HuH-7.5 (cell line): ENCODE measurements at regions not wholly inside any gene's neighbourhood (a gene's known extent, or its start where the extent isn't known, plus 50 kb on each side); places are given as distances from the start of the nearest gene placed in this dataset.
"Not testable (repeated sequence)": the region's sequence is repeated elsewhere in the genome, so short reads cannot be mapped to it uniquely, and the experiment has no call there.

Source experiments
- DNase-seq: peaks from one replicate; pipeline ENCODE4 v3.0.0; 2011; ENCODE audit warnings: low spot score

DNA sequence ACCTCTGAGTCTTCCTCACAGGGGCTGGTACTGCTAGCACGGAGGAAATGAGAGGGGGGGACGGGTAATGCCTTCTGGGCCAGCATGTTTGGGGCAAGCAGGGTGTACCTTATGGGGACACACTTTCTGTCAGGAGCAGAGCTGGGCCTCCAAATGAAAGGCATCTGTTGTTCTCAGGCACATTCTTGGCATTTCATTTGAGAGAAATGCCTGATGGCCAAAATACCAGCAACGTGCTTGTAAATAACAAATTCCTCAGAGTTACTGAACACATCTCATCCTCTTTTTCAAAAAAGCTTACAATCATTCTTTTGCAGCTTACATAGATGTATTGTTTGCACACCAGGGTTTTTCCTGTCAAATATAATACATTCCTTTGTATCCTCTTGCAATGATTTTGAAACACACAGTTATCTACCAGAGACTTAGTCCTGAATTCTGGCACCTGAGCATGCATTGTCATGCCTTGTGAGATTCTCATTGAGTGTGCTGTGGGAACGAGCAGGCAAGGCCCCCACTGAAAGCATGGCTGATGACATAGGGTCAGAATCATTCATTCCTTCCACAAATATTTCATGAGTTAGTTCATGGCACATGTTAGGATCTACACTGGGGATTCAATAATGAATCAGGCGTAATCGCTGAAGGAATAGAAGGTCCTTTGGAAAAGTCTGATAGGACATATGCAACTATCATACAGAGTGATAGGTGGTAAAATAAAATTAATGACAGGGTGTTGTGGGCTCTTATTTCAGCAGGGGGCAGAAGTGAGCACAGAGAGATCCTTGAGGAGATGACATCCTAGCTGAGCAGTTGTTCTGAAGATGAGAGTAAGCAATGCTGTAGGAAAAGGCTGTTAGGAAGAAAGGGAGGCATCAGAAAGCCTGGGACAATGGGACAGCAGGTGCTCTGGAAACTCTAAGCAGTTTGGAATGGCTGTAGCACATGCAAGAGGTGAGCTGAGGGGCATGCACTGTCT is 260.9 kb upstream of the TUT7 start:
- DNase-seq, result no peak

DNA sequence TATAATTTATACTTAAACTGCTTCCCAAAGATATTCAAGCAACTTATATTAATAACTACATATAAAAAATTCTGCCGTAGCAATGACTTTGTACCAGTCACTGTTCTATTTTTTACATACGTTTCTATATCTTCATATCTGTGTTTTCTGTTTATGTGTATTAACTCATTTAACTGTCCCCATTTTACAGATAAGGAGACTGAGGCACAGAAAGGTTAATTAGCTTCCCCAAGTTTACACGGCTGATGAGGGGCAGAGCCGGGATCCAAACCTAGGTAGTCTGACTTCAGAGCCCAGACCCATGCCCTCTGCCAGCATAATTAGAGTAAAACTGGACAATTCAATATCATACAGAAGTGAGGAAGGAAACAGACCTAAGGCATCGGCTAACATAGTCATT is 259.7 kb upstream of the TUT7 start:
- no peak for DNase-seq

DNA sequence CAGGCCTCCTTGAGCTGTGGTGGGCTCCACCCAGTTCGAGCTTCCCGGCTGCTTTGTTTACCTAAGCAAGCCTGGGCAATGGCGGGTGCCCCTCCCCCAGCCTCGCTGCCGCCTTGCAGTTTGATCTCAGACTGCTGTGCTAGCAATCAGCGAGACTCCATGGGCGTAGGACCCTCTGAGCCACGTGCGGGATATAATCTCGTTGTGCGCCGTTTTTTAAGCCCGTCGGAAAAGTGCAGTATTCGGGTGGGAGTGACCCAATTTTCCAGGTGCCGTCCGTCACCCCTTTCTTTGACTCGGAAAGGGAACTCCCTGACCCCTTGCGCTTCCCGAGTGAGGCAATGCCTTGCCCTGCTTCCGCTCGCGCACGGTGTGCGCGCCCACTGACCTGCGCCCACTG is 257.3 kb upstream of the TUT7 start:
- not testable (repeated sequence) for DNase-seq

DNA sequence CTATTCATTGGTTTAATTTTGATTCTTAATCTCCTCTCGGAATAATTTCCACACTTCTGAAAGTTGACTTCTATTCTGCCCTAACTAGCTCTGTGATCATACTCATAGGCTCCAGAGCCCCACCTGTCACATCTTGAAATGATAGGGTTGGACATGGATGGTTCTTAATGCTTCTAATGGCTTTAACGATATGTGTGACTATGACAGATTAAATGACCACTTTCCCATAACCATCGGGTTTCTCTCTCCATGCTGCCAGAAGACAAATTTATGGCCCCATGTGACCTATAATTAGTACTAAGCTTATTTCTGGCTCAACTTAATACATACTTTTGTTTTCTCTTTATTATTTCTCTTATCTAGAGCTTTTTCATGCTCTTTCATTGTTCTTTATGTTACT is 251.1 kb upstream of the TUT7 start:
- DNase-seq, result no peak

DNA sequence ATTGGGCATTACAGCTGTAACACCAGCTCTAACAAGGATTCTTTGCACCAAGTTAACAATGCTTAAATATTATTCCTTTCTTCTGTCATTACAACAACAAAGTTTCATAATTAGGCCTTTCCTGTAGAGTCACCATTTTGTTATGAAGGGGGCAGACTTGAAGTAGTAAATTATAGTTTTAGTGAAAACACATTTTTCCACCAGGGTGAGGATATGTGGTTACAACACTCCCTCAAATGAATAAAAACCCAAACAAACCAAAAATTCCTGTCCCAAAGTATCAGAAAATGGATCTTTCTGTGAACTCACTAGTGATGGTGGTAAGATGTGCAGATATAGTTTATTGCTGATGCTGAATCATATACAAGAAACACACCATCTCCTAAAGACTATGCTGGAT is 250.5 kb upstream of the TUT7 start:
- no peak for DNase-seq

DNA sequence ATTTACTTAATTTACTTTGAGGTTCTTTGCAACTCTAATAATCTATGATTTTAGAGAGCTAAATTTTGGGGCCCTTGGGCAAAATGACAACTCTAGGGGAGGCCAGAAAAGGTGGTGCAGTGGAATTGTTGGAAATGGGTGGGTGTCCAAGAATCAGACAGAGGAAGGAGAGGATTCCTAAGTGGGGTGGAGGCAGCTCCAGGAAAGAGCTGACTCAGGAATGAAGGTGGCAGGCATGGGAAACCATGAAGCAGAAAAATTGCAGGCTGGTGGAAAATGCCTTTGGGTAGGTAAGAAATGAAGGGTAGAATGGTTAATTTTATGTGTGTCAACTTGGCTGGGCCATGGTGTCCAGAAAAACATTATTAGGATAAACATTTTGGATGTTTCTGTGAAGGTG is 248.5 kb upstream of the TUT7 start:
- no peak for DNase-seq

DNA sequence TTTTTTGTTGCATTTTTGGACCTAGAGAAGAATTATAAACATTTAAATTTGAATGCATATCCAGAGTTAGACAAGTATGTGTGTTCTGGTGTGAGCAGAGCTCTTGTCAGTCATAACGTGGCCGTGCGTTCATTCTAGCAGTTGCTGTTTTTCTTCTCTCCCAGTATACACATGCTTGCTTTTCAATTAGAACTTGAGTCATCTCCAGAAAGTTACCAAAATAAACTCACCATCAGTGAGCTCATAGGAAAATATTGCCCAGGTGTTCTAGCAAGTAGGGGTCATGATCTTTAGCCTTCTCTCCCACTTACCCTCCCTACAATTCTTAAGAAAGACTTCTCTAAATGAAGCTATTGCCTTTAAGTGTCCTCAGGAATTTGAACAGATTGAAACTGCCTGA is 247.5 kb upstream of the TUT7 start:
- no peak for DNase-seq

DNA sequence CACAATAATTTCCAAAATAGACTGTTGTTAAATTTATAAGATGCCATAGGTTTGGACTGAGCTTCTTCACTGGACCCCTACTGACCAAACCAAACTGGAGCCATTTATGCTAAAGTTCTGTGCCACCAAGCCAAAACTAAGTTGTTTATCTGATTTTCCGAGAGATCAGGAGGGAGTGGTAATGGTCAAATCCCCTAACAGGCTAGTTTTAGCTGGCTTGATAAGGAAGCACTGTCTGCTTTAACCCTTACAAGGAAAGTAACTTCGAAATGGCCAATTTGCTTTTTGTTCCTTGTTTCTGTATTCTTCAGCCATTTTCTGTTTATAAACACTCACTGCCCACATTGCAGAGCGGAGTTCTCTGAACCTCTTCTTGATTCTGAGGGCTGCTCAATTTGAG is 246.8 kb upstream of the TUT7 start:
- DNase-seq, result no peak

DNA sequence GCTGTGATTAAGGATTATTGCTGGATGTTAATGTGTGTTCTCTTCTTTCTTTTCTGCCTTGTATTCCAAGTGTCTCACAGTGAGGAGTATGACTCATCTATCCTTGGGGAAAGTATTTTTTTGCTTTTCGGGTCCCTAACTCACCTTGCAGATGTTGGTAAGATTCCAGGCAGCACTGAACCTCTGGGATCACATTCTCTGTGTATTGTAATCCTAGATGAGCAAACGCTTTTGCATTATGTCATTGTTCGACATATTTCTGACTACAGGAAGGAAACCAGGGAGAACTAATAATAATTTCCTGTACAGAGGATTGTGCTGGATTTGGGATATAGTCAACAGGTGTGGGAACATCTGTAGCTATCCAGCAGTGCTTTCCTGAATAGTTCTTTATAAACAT is 246.1 kb upstream of the TUT7 start:
- DNase-seq, result no peak

DNA sequence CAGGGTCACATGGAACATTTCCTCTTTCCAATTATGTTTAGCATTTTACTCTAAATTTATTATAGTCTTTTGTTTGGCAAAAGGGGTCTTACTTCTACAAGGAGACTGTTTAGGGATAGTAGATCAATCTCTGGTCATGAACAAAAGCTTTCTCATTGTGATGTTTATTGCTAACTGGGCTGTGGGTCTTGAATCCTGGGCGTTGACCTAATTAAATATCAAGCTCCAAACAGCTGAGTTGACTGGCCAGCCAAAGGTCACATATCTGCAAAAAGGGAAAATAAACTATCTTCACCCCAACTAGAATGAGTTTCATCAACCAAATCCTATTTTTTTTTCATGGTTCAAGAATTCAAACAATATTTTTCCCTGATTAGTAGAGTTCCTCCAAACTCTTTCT is 245.4 kb upstream of the TUT7 start:
- DNase-seq, result no peak

DNA sequence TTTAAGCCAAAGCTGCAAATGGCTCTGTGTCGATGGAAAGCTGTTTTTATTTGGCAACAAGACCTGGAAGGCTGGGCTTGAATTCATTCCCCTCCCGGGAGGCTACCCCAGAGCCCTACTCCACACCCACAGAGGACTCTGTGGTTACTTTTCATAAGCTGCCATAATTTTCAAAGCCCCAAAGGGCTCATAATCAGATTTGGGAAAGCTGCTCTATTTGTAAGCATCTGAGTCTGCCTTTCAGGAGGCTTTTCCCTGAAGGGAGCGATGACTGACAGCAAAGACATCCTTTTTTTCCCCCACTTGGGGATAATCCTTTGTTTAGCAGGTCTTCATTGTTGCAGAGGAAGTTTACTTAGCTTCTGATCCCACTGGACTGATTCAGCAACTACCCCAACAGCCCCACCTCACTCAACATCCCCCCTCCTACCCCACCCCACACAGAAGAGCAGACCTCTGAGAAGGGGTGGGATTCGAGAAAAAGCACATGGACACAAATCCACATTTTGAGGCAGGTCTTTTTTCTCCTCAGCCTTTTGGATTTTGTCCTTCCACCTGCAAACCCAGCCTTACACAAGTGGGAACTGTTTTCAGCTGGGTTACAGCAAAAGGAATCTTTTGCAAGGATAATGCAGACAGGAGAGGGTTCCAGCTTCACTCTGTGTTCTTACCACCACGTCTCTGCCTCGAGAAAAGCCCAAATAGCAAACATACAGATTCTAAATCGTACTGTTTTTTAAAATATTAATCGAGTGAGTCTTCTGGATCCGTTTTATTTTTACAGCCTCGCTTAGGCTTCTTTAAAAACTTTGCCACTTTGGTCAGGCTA is 244.4 kb upstream of the TUT7 start:
- no peak for DNase-seq

DNA sequence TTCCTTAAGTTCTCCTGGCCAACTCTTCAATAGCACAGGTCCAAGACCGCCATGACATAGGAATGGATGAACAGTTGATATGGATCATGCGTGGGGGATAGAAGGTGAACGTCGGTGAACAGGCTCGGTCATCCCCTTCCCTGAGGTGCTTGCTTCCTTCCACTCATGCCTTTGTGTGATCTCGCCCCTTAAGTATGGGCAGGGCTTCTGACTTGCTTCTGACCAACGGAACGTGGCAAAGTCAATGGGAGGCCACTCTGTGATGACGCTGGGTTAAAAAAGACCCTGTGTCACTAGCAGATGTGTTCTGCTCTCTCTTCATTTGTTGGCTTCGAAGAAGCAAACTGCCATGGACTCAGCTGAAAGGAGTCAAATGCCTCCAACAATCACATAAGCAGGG is 240.5 kb upstream of the TUT7 start:
- no peak for DNase-seq

DNA sequence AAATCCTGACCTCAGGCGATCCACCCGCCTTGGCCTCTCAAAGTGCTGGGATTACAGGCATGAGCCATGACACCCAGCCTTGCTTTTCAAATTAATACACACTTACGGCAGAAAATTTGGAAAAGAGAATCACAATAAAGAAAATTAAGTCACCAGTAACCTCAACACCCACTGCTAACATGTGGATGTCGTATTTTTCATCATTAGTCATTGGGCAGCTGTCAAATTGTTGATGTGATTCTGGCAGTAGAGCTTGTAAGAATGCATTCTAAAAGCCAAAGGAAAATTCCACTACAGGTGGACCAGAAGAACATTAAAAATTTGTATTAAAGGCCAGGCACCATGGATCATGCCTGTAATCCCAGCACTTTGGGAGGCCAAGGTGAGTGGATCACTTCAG is 237.3 kb upstream of the TUT7 start:
- DNase-seq, result no peak

DNA sequence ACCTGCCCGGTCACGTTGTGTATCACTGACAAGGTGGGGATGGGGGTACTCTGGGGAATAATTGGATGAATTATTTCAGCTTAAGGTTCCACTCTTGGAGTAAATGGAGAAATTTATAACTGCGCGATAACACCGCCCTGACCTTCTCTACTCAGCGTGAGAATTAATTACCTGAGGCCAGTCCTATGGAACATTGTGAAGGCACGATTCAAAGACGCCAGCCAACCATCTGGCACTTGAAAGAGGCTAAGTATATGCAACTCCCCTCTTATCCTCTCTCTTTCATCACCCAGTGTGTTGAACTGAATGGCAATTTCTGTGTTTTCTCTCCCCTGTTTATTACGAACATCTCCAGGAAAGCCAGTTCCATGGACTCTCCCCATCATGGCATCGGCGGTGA is 235.5 kb upstream of the TUT7 start:
- DNase-seq, result no peak

DNA sequence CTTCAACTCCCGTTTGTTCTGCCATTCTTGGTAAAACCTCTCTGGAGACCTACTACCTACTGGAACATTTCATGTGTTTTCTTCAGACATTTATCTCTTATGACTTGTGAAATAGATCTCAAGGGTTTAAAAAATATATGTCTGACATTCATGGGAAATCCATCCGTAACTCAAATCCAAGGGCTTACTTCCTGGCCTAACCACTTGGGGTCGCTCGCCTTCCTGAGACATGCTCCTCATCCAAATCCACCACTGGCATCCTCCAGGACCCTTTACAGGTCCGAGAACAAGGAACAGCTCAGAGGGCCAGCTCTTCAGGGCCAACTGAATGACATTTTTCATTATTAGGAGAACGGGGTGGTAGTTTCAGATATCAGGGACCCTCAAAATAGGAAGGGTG is 235.1 kb upstream of the TUT7 start:
- DNase-seq, result no peak

DNA sequence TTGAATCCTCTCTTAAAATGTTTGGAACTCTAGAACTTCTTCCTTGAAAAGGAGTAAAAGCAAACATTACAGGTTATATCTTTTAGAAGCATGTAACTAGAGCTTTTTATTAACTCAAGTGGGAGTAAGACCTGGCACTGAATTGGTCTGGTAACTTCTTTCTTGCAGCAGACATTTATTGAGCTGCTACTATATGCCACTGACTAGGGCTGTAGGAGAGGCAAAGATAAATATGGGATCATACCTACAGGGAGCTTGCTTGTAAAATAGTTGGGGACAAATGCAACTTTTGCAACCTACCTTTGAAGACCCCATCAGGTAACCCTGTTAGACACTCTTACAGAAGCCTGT is 231.9 kb upstream of the TUT7 start:
- no peak for DNase-seq

DNA sequence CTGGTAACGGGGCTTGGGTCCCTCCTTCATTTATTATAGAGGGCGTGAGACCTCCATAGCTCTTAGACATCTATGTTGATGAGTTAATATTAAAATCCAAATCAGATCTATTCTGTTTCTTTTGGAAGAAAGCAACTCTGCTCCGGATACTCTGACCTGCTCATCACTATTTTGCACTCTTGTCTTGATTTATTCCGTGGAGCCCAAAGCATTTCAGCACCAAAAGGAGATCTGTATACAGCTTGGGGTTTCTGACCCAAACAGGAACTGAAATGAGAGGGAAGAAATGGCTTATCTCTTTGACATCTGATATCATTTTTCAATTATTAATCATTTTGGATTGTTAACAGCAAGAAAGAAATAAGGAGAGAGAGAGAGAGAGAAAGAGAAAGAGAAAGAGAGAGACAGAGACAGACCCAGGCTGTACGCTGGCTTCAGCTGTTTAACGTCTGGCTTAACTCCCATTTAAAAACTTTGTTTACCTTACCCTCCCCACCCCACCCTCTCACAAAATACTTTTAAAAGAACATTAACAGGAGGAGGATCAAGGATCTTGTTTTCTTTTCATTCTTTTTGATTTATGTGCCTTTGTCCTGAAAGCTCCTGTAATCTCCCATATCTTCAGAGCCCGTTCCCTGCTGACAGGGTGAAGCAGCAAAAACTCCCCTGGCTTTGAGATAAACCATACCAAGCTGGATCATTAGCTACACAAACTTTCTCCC is 231.4 kb upstream of the TUT7 start:
- no peak for DNase-seq

DNA sequence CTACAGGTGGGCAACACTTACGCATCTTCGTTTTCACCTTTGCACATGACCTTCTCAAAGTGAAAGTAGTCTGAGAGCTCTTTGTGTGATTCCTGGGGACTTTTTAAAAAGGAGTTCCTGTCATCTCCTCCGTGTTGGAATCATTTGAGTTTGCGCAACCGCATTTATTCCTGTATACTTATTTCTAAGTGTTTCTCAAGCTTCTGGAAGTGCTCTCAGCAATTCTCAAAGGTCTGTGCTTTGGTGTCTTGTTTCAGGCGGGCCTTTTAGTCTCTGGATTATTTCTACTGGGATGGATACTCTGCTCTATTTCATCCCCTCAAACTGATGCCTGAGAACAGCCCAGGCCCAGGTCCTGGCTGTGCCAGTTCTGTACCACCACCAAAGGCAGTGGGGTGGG is 226.5 kb upstream of the TUT7 start:
- DNase-seq, result no peak

DNA sequence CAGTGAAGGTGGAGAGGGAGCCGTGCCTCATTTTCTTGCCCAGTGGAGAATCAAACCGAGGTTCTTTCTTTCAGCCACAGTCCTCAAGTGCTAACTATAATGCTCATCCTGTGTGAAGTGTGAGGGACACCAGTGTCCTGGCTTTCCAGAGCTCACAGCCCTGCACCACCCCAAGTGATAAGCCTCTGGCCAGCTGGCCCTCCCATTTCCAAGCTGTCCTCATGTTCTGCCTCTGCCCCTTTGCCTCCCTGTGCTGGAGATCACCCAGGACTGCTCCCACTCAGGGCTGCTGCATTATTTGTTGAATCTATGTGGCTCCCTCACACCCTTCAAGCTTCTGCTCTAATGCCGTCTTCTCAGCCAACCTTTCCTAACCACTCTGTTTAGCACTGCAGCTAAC is 224.5 kb upstream of the TUT7 start:
- DNase-seq, result no peak

DNA sequence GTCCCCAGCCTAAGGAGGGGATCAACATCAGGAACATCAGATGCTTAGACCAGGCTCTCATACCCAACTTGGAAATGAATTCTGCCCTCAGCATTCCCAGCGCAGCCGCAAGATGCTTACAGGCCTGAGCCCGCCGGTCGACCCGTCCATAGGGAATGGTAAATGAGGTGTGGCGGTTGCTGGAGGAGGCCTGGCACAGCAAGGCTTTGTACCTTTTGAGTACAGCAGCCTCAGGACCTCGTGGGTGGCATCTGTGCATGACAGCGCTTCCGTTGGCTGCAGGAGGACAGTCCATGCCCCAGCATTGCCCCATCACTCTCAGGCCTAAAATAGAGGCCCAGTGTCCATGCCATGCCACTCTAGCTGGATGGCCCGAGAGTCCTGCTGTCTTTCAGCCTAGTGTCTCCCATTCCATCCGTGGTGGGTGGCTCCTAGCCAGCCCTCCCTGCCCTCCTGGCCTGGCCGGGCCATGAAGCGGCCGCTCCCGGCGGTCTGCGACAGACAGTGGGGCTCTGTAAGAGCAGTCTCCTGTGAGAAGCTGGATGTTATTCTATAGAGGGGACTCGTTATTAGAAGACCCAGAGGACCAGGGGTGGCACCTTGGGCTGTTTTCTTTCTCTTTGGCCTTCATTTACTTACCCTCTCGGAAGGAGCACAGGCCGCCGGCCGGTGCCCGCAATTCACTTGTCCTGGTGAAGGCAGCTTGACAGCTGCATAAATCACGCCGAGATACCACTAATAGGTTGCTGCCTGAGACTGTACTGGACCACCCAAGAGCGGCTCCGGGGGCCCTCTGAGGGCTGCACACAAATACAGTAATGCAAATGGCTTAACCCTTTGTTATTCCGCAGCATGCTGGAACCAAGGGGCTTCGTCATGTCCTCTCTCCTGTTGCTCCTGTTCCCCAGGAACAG is 223.5 kb upstream of the TUT7 start:
- DNase-seq, result no peak

DNA sequence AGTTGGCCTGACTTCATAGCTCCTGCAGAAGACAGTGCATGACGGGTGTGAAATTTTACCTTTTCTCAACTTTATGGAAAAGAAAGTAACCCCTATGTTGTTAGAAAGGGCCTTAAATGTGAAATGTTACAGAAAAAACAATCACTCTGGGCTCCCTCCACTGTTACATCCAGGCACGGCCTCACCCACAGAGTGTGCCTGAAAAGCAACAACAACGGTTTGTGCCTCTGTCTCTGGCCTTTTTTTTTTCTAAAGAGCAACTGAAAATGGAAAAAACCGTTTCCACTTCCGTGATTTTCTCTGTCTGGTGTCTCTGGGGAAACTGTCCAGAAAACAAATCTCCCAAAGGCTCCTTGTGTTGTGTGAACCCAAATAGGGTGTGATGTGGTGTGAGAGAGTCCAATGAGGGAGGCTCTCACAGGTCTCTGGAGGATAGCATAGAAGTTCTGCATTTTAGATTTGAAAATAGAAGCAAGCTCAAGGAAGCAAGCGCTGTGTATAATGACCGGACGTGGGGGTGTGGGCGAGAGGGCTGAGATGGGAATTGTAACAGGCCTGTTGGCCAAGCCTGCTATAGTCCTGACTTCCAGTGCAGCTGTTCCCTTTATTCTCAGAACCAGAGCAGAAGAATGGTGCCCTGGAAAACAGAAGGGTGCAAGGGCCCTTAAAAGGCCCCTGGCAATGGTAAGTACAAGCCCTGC is 221.8 kb upstream of the TUT7 start:
- no peak for DNase-seq
